BLaER1 (cell line): ENCODE measurements at regions not wholly inside any gene's neighbourhood (a gene's known extent, or its start where the extent isn't known, plus 50 kb on each side); places are given as distances from the start of the nearest gene placed in this dataset.

Experiments used
- H3K27ac ChIP-seq: shearing (Covaris generic); formaldehyde crosslinking; 2 replicates; pipeline ENCODE4 v1.8.1; 2022
- H3K27me3 ChIP-seq: shearing (Covaris generic); formaldehyde crosslinking; 2 replicates; pipeline ENCODE4 v1.8.1; 2022
- H3K36me3 ChIP-seq: shearing (Covaris generic); formaldehyde crosslinking; 2 replicates; pipeline ENCODE4 v1.8.1; 2022
- H3K4me1 ChIP-seq: shearing (Covaris generic); formaldehyde crosslinking; 2 replicates; pipeline ENCODE4 v1.8.1; 2022
- H3K4me2 ChIP-seq: shearing (Covaris generic); formaldehyde crosslinking; 2 replicates; pipeline ENCODE4 v1.8.1; 2022
- H3K4me3 ChIP-seq: shearing (Covaris generic); formaldehyde crosslinking; 2 replicates; pipeline ENCODE4 v1.8.1; 2022
- H3K9ac ChIP-seq: shearing (Covaris generic); formaldehyde crosslinking; 2 replicates; pipeline ENCODE4 v1.8.1; 2022
- H3K9me3 ChIP-seq: shearing (Covaris generic); formaldehyde crosslinking; 2 replicates; pipeline ENCODE4 v1.8.1; 2022
- H4K20me1 ChIP-seq: shearing (Covaris generic); formaldehyde crosslinking; 2 replicates; pipeline ENCODE4 v1.8.1; 2022
- Cebpa-rat ChIP-seq: shearing (Covaris generic); IDR thresholded peaks from 2 replicates; pipeline ENCODE4 v1.8.1; 2022

DNA sequence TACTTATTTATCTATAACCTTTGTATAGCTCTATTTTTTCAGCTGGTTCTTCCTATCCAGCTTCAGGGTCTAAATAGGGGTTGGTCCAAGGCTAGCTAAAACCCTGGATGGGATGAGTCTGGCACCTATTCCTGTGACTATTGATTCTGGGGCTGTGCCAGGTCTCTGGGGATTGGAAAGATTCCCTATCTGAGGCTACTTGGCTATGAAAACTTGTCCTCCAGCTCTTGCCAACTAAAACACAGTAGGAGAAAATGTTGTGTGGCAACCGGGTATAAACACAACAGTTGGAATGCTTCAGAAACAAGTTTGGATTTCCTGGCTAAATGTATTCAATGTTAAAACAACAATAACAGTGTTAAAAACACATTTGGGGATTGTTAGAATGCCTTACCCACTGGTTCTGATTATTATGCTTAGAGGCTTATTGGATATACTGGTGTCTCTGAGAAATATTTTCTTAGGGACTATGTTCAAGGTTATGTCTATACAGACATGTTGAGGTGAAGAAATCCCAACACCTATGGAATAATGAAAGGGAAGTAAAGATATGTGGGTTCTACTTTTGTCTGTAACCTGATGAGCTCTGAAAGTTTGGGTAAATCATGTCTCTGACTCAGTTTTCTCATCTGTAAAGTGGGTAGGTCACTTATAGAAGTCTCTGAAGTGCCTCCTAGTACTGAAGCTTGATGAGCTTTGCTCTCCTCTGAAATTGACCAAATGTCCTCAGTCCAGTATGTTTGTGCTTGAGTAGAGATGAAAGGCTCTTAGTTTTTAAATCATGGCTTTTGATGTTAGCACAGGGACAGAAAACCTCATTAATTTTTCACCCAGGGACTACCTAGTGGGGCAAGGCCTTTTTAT lies 460.7 kb downstream of the MTX2 start:
- H3K27me3 ChIP-seq = no peaks in the 10 kb centered on the region
- no peak overlapping the region for H3K4me3 ChIP-seq
- H4K20me1 ChIP-seq = no peaks in the 10 kb centered on the region
- TF ChIP-seq Cebpa-rat = no peak
- H3K9me3 ChIP-seq = no peaks in the 10 kb centered on the region
- no peaks in the 10 kb centered on the region for H3K4me1 ChIP-seq
- H3K4me2 ChIP-seq = no peak overlapping the region
- no peaks in the 10 kb centered on the region for H3K36me3 ChIP-seq
- H3K27ac ChIP-seq = no peak overlapping the region
- no peak overlapping the region for H3K9ac ChIP-seq

DNA sequence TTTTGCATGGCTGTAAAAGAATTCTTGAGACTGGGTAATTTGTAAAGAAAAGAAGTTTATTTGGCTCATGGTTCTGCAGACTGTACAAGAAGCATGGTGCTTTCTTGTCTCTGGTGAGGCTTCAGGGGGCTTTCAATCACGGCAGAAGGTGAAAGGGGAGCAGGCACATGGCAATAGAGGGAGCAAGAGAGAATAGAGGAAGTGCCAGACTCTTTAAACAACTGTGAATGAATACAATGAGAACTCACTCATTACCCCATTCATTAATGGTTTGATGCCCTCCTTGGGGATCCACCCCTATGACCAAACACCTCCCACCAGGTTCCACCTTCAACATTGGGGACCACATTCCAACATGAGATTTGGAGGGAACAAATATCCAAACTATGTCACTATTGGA lies 463.5 kb downstream of the MTX2 start:
- no peaks in the 10 kb centered on the region for H3K4me1 ChIP-seq
- H4K20me1 ChIP-seq = no peaks in the 10 kb centered on the region
- H3K27me3 ChIP-seq = no peaks in the 10 kb centered on the region
- no peaks in the 10 kb centered on the region for H3K36me3 ChIP-seq
- H3K4me2 ChIP-seq = no peak overlapping the region
- no peak overlapping the region for H3K4me3 ChIP-seq
- H3K27ac ChIP-seq = no peak overlapping the region
- no peak overlapping the region for H3K9ac ChIP-seq
- no peak for TF ChIP-seq Cebpa-rat
- no peaks in the 10 kb centered on the region for H3K9me3 ChIP-seq

DNA sequence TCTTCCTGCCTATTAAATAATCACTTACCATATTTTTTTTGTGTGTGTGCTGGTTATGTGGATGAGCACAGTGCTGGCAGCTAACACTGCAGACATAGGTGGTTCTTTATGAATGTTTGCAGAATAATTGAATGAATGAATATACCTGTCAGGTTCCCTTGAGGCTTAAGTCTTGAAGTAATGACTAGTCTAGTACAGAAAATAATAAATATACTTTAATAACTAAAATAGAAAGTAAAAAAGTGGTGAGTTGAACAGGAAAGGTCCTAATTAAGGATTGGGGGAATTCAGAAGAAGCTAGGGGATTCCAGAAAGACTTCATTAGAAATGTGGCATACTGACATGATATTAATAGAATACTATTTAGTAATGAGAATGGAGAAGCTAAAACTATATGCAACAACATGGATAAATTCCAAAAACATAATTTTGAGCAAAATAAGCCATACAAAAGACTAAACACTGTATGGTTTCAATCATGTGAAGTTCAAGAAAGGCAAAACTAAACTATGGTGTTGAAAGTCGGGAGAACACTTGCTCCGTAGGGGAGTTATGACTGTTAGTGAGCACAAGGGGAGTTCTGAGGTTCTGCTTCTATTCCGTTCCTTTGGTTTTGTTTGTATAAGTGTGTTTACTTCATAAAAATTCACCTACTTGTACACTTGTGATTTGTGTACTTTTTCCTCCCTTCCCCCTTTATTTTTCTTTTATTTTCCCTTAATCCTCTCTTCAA lies 464.6 kb downstream of the MTX2 start:
- TF ChIP-seq Cebpa-rat = no peak
- Histone ChIP-seq H3K4me2 (no peak overlapping the region), H3K27ac (no peak overlapping the region), H3K27me3 (no peaks in the 10 kb centered on the region), H3K36me3 (no peaks in the 10 kb centered on the region), H3K4me1 (no peaks in the 10 kb centered on the region), H3K9ac (no peak overlapping the region), H3K4me3 (no peak overlapping the region), H4K20me1 (no peaks in the 10 kb centered on the region), H3K9me3 (no peaks in the 10 kb centered on the region)

DNA sequence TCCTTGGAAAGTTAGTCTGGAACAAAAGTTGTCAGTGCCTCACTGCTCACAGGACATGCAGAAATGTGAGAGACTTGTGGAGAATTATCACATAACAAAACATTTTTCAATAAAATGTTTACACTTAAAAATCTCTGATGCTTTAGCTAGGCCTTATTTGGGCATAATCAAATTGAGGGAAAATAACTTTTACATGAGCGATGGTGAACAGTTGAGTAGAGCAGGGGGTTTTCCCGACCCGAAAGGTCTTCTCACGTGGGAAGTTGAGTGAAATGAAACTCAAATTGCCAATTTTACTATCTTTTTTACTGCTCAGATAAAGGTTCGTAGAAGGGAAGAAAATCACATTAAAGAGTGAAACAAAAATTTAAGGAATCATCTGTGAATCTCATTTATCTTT lies 465.6 kb downstream of the MTX2 start:
- no peak overlapping the region for H3K4me2 ChIP-seq
- TF ChIP-seq Cebpa-rat = no peak
- H3K36me3 ChIP-seq = no peaks in the 10 kb centered on the region
- no peak overlapping the region for H3K4me3 ChIP-seq
- H3K27ac ChIP-seq = no peak overlapping the region
- H3K4me1 ChIP-seq = no peaks in the 10 kb centered on the region
- H3K27me3 ChIP-seq = no peaks in the 10 kb centered on the region
- H4K20me1 ChIP-seq = no peaks in the 10 kb centered on the region
- H3K9me3 ChIP-seq = no peaks in the 10 kb centered on the region
- no peak overlapping the region for H3K9ac ChIP-seq

DNA sequence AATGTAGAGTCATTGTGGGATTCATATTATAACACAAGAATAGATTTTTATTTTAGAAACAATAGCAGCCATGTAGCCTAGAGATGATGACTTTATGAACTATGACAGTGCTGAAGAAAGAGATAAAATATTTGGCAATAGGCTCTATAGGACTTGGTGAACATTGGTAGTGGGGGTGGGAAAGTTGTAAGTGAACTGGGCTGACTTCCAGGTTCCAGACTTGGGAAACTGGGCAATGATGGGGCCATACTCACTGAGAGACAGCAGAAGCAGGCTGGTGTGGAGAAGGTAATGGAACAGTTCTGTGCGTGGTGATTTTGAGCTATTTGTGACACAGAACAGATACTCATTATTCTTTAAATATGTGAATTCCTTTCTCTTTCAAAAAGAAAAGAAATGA lies 470.3 kb upstream of the HNRNPA3 start:
- Histone ChIP-seq H3K27ac (no peak overlapping the region), H3K9me3 (no peaks in the 10 kb centered on the region), H4K20me1 (no peaks in the 10 kb centered on the region), H3K9ac (no peak overlapping the region), H3K4me3 (no peak overlapping the region), H3K36me3 (no peaks in the 10 kb centered on the region), H3K4me1 (no peaks in the 10 kb centered on the region), H3K4me2 (no peak overlapping the region), H3K27me3 (no peaks in the 10 kb centered on the region)
- TF ChIP-seq Cebpa-rat = no peak

DNA sequence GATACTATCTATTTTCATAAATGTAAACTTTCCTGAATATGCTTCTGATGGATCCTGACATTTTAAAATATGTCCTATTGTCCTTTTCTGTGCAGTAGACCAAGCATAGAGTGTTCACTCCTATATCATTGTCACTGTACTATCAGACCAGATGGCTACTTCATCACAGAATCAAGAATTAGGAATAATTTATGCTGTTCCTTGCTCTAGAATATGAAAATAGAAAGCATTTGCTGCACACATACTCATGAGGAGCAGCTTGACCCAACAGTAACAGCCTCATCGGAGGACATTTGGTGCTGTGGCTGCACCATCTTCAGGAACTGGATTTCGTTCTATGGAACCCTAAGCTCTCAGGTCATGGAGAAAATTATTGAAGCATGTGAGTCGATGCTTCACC lies 468.9 kb upstream of the HNRNPA3 start:
- Histone ChIP-seq H4K20me1 (no peaks in the 10 kb centered on the region), H3K9me3 (no peaks in the 10 kb centered on the region), H3K4me3 (no peak overlapping the region), H3K36me3 (no peaks in the 10 kb centered on the region), H3K9ac (no peak overlapping the region), H3K4me2 (no peak overlapping the region), H3K27me3 (no peaks in the 10 kb centered on the region), H3K27ac (no peak overlapping the region), H3K4me1 (no peaks in the 10 kb centered on the region)
- no peak for TF ChIP-seq Cebpa-rat

DNA sequence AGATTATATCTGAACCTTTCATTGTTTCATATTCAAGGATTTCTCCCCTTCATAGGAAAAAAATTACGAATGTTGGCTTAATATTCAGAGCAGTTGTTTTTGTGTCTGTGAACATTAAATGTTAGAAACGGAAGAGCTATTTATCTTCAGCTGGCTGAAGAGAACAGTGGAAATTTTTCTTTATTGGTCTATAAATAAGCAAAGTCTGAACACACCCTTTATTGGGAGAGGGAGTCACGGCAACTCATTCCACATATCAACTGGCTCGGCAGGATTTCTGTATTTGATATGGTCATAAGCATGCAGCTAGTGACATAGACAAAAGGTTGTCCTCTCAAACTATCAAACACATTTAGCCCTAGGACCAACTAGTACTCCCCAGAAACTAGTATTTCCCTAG lies 468.4 kb upstream of the HNRNPA3 start:
- no peak overlapping the region for H3K27ac ChIP-seq
- no peak overlapping the region for H3K4me3 ChIP-seq
- H3K4me2 ChIP-seq = no peak overlapping the region
- no peaks in the 10 kb centered on the region for H3K9me3 ChIP-seq
- no peak for TF ChIP-seq Cebpa-rat
- H3K27me3 ChIP-seq = no peaks in the 10 kb centered on the region
- no peaks in the 10 kb centered on the region for H3K4me1 ChIP-seq
- H4K20me1 ChIP-seq = no peaks in the 10 kb centered on the region
- H3K9ac ChIP-seq = no peak overlapping the region
- no peaks in the 10 kb centered on the region for H3K36me3 ChIP-seq

DNA sequence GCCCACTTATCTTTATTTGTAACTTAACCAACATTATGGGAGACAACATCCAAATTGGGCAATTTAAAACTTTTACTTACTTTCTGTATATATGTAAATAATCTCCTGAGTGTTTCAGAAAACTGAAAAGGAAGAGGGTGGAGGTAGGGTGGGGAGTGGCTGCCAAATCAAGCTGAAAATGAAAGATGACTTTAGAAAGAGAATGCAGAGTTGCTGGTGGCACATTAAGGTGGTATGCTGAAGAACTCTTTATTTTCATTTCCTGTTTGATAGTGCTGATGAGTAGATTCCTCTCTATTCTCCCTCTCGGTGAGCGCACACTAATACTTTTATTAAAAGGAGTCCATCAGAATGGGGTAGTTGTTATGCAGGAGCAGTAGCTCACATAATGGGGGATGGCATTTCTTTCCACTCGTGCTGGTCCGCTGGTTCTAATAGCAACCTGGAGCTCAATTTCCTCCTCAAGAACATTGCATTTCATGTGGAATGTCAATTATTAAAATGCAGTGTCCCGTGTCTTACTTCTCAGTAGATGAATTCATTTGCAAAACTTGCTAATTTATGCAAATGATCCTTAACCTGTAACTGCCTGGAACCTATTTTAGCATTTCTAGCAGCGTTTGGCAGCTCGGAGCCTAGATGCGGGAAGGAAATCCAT lies 466.9 kb upstream of the HNRNPA3 start:
- Histone ChIP-seq H3K4me2 (no peak overlapping the region), H3K4me3 (no peak overlapping the region), H3K9ac (no peak overlapping the region)

DNA sequence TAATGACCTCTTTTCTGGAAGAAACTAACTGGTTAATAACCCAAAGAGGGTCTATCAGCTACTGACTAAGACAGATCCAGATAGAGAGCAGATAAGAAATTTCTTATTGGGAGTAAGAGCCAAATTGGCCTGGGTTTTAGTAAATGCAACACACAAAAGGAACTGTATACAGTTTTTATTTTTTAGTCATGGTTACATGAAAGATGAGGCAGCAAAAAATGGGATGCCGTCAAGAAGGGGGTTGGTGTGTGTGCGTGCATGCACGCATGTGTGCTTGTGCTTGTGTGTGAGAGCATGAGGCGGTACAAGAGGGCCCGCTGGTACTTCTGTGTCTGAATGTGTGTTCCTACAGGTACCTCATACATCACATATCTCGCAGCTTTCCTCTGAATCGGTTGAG lies 466.2 kb upstream of the HNRNPA3 start:
- Histone ChIP-seq H3K27me3 (no peaks in the 10 kb centered on the region), H3K4me3 (no peak overlapping the region), H3K9ac (no peak overlapping the region), H3K36me3 (no peaks in the 10 kb centered on the region), H3K4me1 (no peaks in the 10 kb centered on the region), H4K20me1 (no peaks in the 10 kb centered on the region), H3K9me3 (no peaks in the 10 kb centered on the region), H3K4me2 (no peak overlapping the region), H3K27ac (no peak overlapping the region)
- TF ChIP-seq Cebpa-rat = no peak

More for the DNA sequence above, 466.9 kb upstream of the HNRNPA3 start:
- Histone ChIP-seq H3K36me3 (no peaks in the 10 kb centered on the region), H3K27ac (no peak overlapping the region), H4K20me1 (no peaks in the 10 kb centered on the region), H3K4me1 (no peaks in the 10 kb centered on the region), H3K27me3 (no peaks in the 10 kb centered on the region), H3K9me3 (no peaks in the 10 kb centered on the region)
- TF ChIP-seq Cebpa-rat = no peak

DNA sequence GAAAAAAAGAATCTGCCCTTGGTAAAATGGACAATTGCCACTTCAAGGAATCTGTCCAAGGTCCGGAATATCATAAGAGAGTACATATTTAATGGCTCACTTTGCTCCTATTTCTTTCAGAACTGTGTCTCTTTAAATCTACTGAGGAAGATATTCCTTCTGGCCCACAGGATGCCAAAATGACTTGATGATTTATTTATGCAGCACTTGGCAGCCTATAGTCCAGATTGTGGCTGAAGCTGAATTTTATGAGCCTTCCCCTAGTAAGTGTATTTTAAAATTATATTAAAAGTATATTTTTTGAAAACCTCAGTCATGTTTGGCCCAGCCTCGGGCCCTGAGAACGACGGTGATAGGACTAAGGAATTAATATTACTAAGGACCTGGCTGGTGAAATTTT lies 465.1 kb upstream of the HNRNPA3 start:
- no peak overlapping the region for H3K9ac ChIP-seq
- H3K27ac ChIP-seq = no peak overlapping the region
- TF ChIP-seq Cebpa-rat = no peak
- no peaks in the 10 kb centered on the region for H3K36me3 ChIP-seq
- no peak overlapping the region for H3K4me3 ChIP-seq
- no peak overlapping the region for H3K4me2 ChIP-seq
- no peaks in the 10 kb centered on the region for H3K27me3 ChIP-seq
- no peaks in the 10 kb centered on the region for H4K20me1 ChIP-seq
- no peaks in the 10 kb centered on the region for H3K4me1 ChIP-seq
- no peaks in the 10 kb centered on the region for H3K9me3 ChIP-seq
